ENCODE measurements at regions not wholly inside any gene's neighbourhood (a gene's known extent, or its start where the extent isn't known, plus 50 kb on each side); places are given as distances from the start of the nearest gene placed in this dataset.

DNA sequence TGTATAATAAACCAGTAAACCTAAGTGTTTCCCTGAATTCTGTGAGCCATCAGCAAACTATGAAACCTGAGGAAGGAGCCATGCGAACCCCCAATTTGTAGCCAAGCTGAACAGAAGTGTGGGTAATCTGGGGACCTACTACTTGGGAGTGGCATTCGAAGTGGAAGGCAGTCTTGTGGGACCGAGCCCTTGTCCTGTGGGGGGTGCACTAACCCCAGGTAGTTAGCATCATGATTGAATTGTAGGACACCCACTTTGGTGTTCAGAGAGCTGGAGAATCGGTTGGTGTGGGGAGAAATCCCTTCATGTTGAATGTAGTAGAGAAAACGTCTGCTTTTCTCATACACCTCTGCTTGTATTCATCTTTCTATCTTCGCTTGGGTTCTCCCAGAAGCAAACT lies 79.7 kb upstream of the CPHXL start:
- Histone ChIP-seq H3K36me3 (no peaks in the 10 kb centered on the region), H3K27me3 (no peaks in the 10 kb centered on the region), H3K27ac (no peak overlapping the region), H3K9me3 (no peaks in the 10 kb centered on the region), H3K4me3 (no peak overlapping the region), H3K4me1 (no peaks in the 10 kb centered on the region)
- intact Hi-C loops (cut with DNase I; ENCODE audit: low total_unique reads): no loop called here
- TF ChIP-seq, protein P1, sequence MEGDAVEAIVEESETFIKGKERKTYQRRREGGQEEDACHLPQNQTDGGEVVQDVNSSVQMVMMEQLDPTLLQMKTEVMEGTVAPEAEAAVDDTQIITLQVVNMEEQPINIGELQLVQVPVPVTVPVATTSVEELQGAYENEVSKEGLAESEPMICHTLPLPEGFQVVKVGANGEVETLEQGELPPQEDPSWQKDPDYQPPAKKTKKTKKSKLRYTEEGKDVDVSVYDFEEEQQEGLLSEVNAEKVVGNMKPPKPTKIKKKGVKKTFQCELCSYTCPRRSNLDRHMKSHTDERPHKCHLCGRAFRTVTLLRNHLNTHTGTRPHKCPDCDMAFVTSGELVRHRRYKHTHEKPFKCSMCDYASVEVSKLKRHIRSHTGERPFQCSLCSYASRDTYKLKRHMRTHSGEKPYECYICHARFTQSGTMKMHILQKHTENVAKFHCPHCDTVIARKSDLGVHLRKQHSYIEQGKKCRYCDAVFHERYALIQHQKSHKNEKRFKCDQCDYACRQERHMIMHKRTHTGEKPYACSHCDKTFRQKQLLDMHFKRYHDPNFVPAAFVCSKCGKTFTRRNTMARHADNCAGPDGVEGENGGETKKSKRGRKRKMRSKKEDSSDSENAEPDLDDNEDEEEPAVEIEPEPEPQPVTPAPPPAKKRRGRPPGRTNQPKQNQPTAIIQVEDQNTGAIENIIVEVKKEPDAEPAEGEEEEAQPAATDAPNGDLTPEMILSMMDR (IDR thresholded peaks at IDR 0.05): no peak
- DNase-seq: no peak

DNA sequence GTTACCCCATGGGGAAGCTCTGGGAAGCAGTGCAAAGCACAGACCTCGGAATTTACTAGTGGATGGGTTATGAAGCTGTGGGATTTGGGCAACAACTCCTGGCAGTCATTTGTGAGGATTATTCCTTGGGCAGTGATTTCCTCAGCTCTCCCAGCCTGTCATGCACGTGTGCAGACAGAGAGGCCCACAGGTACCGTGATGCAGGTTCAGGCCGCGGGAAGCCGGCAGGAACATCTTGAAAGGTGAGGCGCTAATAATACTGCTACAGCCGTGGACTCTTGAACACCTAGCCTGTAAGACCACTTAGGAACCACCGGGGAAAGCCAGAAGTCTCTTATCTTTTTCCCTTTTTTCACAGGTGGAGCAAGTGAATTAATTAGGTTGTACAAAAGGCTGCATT lies 80.2 kb upstream of the CPHXL start:
- Histone ChIP-seq H3K9me3 (no peaks in the 10 kb centered on the region), H3K4me1 (no peaks in the 10 kb centered on the region), H3K4me3 (no peak overlapping the region), H3K36me3 (no peaks in the 10 kb centered on the region), H3K27ac (no peak overlapping the region), H3K27me3 (no peaks in the 10 kb centered on the region)
- DNase-seq: no peak
- intact Hi-C loops (cut with DNase I; ENCODE audit: low total_unique reads): no loop called here
- TF ChIP-seq, protein P1 (IDR thresholded peaks at IDR 0.05): no peak

DNA sequence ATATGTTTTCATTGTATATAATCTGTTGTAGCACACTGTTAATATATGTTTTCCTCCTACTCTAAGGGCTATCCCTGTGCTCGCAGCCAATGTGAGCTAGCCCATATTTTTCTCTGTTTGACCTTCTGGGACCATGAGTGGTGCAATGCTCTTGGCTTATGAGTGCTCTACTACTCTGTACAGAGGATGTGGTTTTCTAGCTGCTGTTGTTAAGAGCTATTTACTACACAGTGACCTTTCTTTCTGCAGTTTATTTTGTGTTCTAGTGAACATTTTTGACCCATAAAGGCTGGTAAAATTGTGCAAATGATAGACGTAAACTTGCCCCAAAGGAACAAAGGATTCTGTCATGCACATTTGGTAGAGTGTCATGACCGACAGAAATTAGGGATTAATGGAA lies 84.1 kb upstream of the CPHXL start:
- intact Hi-C loops (cut with DNase I; ENCODE audit: low total_unique reads): no loop called here
- H3K27me3 ChIP-seq: no peaks in the 10 kb centered on the region
- no peak overlapping the region for H3K27ac ChIP-seq
- TF ChIP-seq, protein P1 (IDR thresholded peaks at IDR 0.05): no peak
- no peak overlapping the region for H3K4me3 ChIP-seq
- H3K4me1 ChIP-seq: no peaks in the 10 kb centered on the region
- H3K36me3 ChIP-seq: no peaks in the 10 kb centered on the region
- no peaks in the 10 kb centered on the region for H3K9me3 ChIP-seq
- no peak for DNase-seq

DNA sequence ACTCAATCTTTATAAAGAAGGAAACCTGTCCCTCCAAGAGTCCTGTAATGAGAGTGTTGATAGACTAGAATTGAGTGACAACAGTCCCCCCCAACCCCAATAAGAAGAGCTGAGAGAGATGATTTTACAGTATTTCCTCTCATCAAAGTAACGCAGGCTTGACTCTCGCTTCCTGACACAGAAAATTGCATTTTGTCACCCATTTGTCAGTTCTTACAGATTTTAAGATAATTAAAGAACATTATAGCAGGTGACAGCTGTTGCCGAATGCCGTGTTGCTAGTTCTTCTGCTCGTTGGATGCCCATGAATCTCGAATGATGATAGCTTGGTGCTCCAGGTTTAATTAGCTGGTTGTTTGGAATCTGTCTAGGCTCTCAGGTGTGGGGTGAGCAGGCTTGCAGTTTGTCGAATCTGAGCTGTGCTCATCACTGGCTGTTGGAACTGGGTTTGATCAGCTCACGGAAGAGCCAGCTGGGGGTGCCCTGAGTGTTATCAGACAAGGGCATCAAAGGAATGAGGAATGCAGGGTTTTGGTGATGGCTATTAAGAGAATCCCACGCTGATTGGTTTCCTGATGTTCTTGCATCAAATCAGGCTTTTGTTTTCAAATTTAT lies 84.8 kb upstream of the CPHXL start:
- H3K4me3 ChIP-seq: no peak overlapping the region
- H3K36me3 ChIP-seq: no peaks in the 10 kb centered on the region
- H3K9me3 ChIP-seq: no peaks in the 10 kb centered on the region
- no peaks in the 10 kb centered on the region for H3K27me3 ChIP-seq
- DNase-seq: no peak
- no peaks in the 10 kb centered on the region for H3K4me1 ChIP-seq
- no peak overlapping the region for H3K27ac ChIP-seq
- TF ChIP-seq, protein P1 (IDR thresholded peaks at IDR 0.05): no peak
- intact Hi-C loops (cut with DNase I; ENCODE audit: low total_unique reads): no loop called here

DNA sequence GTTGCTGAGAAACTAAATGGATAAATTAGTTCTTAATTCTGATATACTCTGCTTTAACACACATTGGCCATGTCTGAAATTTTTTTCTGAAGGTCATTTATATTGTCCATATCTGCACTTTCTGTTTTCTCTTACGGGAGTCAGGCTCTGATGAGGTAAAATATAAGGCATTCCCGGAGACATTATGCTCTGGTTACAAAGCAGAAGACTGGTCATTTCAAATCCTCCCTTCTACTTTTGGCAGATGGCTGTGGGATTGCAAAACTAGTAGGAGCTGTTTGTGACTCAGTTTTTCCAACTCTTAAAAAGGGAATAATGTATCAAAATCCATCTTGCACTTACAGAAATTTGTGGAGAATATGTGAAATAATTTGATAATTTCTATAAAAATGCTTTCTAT lies 92.2 kb upstream of the CPHXL start:
- H3K27me3 ChIP-seq: no peaks in the 10 kb centered on the region
- no peak overlapping the region for H3K4me3 ChIP-seq
- H3K9me3 ChIP-seq: no peaks in the 10 kb centered on the region
- no peak for DNase-seq
- H3K27ac ChIP-seq: no peak overlapping the region
- no peaks in the 10 kb centered on the region for H3K36me3 ChIP-seq
- intact Hi-C loops (cut with DNase I; ENCODE audit: low total_unique reads): no loop called here
- no peaks in the 10 kb centered on the region for H3K4me1 ChIP-seq
- TF ChIP-seq, protein P1 (IDR thresholded peaks at IDR 0.05): no peak

DNA sequence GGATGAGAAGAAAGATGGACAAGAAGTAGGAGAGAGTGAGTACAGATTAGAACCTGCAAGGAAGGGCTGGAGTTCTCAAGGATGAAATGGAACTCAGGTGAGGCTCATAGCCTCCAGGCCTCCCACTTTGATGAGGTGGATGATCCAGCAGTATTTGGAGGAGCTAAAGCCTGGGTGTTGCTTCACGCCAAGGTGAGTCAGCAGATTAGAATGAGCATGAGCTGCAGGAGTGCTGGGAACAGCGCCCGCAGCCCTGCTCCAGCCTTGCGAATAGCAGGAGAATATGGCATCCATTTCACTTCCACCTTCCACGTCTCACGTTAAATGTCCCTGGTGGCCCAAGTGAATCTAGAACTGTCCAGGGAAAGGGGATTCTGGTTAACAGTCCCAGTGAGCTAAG lies 94.4 kb upstream of the CPHXL start:
- no peaks in the 10 kb centered on the region for H3K27me3 ChIP-seq
- intact Hi-C loops (cut with DNase I; ENCODE audit: low total_unique reads): loop anchor here (1.0 kb wide), 1 partner anchor 42 kb away; no protein-coding TSS in a partner anchor
- no peak overlapping the region for H3K4me3 ChIP-seq
- no peak overlapping the region for H3K27ac ChIP-seq
- TF ChIP-seq, protein P1 (IDR thresholded peaks at IDR 0.05): no peak
- no peaks in the 10 kb centered on the region for H3K4me1 ChIP-seq
- no peaks in the 10 kb centered on the region for H3K36me3 ChIP-seq
- DNase-seq: no peak
- H3K9me3 ChIP-seq: no peaks in the 10 kb centered on the region

Measured in tibial artery (tissue), 4 donors.